COLO829 (cell line): ENCODE measurements at regions not wholly inside any gene's neighbourhood (a gene's known extent, or its start where the extent isn't known, plus 50 kb on each side); places are given as distances from the start of the nearest gene placed in this dataset.

ENCODE experiments used
- DNase-seq: peaks from one replicate; pipeline ENCODE4 v3.0.0; 2012; ENCODE audit warnings: low spot score

DNA sequence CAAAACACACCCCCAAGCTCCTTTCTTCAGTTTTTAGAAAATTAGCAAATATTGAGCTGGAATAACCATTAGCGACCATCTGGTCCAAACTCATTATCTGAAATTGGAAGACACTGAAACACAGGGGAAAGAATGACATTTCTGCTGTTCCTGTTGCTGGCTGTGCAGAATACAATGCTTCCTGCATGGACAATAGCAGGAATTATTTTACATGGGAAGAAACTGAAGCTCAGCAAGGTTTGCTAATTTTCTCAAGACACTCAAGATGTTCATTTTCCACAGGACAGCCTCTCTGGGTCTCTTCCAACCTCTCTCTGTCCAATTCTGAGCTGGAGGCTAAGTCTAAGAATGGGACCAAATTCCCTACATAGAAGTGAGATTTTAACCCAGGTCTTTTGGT is 81.9 kb upstream of the TNS3 start:
- no peak for DNase-seq

DNA sequence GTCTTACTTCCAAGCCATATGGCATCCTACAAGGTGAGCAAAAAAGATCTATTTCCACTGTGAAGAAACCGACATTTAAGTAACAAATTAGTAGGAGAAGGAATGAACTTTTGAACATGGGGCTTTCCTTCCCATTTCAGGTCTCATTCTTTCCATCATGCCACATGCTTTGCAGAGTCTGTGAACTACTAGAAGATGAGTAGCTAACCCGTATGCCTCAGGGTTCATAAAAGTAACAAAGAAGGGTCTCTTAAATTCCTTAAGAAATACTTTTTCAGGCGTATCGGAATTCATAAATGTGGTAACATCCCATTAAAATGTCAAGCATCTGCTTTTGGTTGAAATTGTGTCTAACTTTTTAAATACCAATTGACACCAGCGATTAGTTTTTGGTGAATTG is 81.3 kb upstream of the TNS3 start:
- DNase-seq = no peak

DNA sequence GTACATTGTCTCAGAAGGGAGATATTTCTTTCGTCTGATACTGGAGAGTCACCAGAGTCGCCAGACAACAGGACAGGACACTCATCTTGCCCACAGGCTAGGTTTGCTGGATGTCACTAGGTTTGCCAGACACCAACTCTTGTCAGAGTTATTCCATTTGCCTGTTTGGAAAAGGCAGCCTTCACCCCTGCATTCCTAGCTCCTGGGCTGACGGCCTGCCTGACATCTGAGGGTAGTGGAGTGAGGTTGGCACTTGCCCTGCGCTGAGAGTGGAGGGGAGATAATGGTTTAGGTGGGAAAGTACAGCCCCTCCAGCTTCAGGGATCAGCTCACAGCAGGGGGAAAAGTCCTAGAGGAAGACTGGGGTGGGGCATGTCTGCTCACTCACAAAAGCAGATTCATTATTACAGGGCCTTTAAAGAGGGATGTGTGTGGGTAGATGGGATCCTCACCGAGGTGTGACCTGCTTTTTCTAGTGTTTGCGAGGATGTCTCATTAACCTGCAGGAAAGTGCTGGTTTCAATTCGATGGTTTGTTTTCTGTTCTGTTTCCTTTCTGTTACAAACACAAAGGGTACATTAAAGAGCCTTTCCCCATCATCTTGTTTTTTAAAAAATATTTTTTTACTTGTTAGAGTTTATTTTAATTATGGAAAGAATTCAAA is 79.3 kb upstream of the TNS3 start:
- DNase-seq = no peak

DNA sequence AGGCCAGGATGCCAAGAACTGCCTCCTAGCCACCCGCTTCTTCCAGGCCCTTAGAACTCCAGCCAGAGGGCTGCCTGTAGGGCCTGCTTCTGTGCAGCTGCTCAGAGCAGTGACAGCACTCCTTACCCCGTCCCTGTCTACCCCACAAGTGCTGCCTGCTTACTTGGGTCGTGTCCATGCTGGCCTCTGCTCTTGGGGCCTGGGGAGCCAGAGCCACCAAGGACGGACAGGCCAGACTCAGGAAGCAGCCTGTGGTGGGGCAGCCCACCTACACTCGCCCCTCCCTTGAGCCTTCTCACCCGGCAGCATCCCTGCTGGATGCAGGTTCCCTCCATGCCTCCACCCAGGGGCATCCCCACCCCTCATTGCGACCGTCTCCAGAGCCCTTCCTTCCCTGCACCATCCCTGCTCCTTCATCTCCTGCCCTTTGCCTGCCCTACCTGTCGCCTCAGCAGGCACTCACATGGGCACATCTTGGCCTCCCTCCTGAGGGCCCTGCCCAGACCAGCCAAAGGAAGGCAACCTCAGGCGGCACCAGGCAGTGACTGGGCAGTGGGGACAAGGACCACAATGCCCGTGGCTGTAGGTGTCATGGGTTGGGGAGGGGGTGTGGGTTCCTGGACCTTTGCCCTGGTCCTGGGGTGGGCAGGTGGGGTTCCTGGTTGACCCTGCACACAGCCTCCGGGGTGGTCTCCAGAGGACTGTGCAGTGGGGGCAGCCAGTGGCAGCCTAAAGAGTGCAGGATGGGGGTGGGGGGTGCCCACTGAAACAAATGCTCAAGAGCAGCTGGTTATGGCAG is 78.0 kb upstream of the TNS3 start:
- no peak for DNase-seq

DNA sequence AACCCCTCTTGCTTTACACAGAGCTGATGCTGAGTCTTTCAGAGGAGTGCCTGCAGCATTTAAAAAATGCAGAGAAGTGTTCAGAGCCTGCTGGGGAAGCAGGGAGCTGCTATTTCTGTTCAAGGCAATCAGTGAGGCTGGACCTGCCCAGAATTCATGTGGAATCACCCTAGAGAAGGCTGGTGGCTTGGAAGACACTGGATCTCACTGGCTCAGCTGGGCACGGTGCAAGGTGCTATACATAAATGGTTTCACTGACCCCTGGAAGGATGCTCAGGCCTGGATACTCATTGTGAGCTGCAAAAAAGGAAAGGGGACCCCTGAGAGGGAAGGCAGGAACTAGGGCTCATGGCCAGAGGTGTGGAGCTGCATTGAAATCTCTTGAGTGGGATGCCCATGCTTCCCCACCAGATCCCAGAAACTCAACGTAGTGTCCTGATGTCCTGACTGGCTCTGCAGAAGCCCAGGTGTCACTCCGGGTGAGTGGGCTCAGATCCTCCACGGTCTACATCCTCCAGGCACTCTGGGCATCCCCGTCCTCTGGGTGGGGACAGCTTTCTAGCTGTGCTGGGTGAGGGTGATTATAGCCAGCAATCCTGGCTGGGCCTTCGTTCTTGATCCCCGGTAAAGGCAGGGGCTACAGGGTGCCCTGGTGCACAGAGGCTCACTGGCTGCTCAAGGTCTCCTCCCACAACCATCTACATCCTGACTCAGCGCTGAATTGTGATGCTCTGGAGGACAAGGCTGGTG is 77.2 kb upstream of the TNS3 start:
- no peak for DNase-seq

DNA sequence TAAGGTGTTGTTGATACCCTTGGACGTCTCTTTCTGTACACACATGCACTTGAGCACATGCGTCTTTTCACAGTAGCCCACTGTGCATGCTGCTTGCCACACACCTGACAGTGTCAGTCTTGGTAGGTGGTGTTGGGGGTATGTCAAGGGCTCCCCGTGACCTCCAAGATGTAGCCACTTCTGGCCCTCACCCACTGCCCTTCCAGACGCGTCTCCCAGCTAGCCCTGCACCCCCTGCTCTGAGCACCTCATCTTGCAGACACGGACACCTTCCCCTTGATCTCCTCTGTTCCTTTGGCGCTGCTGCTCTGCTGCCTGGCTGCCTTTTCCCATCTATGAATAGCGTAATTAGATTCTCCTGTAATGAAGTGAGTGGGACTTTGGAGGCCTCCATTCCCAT is 75.2 kb upstream of the TNS3 start:
- no peak for DNase-seq

DNA sequence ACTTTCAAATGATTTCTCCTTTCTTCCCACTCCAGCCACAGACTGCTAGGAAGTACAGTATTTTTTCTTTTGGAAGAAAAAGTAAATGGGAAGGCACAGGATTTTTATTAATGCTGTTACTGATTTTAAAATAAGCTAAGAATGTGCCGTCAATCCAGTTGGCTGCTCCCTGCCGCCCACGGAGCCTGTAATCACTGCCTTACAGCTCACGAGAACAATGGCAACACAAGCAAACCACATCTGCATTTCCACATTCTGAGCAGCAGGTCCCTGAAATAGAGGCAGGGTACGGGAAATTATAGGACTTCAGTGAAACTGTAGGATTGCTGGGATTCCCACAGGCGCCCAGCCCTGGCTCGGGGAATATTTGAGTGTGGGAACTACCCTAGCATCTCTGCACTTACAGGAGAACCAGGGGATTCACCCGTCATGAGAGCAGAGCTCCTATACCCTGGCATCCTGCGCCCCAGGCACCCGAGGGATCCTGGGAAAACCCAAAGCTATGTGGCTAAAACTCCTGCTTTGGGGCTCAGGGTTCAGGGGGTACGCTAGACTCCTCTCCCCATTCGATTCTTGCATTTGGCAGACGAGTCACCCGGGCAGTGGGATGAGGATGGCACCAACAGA is 72.9 kb upstream of the TNS3 start:
- peak; percentile 62 for DNase-seq

DNA sequence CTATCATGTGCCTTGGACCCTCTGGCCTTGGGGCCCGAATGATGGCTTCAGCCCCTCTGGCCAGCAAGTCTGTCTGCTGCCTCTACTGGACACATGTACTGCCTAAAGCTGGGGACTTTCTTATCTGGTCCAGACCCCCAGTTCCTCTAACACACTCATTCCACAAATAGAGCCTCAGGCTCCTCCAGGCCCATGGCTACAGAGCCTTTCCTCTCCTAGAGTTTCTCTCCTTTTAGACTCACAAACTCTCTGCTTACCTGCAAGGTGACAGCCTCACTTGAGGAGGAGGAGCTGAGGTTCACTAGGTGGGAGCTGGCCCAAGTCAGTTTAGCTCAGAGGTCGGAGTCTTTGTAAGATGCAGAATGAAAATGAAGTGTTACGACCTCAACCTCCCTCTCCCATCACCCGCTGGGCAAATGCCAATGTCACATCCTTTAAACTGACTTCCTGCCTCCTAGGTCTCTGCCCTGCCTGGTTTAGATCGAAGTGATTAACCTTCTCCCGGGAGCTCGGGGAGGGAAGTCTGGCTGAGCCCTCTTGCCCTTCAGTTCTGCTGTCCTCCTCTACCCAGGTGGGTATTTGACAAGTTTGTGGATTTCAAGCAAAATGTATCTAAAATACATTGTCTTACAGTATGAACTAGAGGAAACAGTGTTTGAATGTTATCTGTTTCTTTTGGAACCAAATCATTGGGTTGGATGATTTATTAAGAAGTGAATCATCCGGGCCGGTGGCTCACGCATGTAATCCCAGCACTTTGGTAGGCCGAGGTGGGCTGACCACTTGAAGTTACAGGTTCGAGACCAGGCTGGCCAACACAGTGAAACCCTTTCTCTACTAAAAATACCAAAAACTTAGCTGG is 71.9 kb upstream of the TNS3 start:
- DNase-seq = no peak

DNA sequence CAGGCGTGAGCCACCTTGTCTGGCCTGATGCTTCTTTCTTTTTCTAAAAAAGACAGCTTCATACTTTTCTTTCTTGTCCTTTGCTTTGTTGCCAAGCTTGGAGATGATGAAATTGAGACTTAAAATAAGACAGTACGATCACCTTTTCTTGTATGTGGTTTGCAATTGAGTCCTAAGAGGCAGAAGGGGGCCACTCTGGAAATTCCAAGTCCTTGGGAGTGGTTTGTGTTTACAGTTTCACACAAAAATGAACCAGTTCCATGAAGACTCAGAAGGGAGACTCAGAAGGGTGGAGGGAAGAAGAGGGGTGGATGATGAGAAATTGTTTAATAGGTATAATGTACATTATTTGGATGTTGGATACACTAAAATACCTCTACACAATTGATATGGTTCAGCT is 70.7 kb upstream of the TNS3 start:
- no peak for DNase-seq

DNA sequence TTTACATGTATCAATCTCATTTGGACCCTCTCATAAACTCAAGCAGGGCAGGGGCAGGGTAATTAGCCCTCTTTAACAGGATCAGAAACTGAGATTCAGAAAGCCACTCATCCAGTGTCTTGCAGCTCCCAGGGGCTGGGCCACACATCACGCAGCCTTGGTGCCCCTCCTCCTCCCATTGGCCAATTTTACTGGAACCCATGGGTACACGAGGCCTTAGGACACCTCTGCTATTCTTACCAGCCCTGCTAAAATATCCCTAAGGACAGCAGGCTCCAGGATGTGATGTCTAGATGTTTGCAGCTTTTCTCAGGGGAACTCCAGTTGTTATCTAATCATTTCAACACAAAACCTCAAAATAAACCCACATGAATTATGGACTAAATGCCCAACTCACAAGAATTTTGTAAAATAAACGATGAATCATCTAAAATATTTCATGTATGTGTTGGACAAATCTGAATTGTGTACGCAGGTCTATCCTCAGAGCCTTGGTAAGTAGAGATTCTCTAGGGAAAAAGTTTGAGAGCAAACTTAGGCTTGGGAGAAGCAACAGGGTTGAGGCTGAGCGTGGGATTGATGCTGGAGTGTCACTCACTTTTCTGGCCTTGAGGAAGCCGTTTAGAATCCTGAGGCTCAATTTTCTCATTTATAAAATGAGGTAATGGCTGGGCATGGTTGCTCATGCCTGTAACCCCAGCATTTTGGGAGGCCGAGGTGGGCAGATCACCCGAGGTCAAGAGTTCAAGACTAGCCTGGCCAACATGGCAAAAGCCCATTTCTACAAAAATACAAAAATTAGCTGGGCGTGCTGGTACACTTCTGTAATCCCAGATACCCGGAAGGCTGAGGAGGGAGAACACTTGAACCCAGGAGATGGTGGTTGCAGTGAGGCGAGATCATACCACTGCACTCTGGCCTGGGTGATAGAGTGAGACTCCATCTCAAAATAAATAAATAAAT is 69.7 kb upstream of the TNS3 start:
- DNase-seq = no peak

DNA sequence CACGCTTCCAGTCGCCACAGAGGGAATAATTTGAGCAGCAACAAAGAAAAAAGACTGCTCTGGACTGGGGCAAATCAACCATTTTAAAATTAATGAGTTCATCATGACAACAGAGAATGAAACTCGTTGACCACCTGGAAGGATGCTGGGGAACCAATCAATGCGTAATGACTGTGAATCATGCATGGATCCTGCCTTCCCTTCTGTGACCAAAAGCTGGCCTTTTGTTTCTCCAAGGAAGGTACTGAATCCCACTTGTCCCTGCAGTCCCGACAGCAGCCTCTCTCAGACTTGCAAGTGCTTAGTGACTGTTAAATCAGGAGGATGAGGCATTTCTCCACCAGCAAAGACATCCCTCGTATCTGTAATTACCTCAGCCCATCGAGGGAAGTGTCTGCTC is 68.0 kb upstream of the TNS3 start:
- DNase-seq = no peak

DNA sequence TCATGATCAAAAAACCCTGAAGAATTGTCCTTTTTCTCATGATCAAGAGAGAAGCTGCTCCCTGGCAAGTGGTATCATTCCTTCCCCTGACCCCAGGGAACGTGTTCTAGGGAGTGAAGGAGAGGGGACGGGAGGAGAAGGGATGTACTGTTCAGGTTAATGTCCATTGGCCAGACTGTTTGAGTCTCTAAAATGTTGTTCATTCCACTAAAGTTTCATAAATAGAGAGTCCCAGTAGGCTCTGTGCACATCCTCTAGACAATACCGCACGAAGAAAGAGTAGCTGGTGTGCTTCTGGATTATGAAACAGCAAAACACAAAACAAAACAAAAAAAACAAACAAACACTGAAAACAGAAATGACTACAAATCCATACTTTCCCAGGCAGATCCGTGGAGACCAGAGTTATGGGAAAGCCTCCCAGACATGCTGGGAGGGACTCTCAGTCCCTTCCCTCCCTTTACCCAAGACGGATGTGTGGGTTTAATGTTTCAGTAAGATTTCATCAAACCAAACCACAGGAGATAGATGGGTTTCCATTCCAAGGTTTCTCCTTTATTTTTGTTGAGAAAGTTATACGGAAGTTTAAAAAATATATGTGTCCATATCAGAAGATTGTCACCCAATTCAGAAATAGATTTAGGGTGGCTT is 66.5 kb upstream of the TNS3 start:
- DNase-seq = no peak

DNA sequence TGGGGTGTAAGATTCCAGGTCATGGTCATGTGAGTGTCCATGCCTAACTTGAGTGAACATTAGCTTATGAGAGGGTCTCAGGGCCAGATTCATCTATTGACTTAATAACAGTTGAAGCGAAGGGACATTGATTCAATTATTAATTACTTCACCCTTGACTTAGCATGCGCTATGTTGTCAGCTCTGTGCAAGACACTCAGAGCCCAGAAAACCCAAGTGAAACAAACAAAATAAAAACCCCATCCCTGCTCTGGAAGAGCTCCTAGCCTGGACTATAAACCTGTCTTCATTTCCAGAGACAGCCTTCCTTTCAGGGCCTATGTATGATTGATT is 66.0 kb upstream of the TNS3 start:
- no peak for DNase-seq

DNA sequence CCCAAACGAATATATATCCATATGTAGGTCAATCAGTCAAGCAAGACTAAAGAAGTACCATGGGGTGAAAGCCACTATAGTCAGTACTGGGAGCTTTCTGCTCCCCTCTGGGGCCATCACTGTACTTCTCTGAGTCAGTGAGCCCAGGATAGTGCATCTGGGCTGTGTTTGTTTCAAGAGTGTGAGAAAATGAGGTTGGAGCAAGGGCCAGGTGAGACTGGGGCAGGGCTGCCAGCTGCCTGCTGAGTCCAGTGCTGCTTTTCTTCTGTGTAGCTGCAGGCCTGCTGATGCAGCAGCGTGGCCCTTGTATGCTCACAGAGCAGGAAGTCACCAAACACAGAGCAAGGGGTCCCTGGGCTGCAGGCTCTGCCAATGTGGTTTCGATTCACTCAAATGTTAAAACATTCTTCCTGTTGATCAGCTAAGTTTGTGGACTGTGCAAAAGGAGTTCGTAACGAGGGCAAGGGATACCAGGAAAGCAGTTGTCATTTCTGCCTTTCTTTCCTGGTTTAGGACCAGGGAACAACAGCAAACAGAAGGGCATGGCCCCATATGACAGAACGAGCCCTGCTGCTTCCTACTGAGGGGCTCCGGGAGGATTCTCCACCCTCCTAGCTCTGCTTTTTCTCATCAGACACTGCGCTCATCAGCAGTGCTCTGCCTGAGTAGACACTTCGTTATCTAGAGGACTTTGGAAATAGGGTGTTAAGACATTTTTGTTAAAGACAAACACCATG is 65.4 kb upstream of the TNS3 start:
- DNase-seq = no peak

DNA sequence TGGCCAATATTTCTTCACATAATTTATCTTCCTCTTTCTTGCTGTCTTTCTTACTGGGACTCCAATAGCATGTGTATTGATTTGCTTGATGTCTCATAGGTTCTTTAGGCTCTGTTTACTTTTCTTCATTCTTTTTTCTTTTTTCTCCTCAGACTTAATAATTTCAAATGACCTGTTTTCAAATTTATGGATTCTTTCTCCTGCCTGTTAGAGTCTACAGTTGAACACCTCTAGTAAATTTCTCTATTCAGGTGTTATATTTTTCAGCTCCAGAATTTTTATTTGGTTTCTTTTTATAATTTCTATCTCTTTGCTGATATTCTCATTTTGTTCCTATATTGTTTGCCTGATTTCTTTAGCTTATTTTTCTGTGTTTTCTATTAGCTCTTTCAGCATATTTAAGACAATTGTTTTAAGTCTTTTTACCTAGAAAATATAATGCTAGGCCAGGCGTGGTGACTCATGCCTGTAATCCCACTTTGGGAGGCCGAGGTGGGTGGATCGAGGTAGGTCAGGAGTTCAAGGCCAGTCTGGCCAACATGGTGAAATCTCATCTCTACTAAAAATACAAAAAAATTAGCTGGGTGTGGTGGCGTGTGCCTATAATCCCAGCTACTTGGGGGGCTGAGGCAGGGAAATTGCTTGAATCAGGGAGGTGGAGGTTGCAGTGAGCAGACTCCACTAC is 61.9 kb upstream of the TNS3 start:
- no peak for DNase-seq

DNA sequence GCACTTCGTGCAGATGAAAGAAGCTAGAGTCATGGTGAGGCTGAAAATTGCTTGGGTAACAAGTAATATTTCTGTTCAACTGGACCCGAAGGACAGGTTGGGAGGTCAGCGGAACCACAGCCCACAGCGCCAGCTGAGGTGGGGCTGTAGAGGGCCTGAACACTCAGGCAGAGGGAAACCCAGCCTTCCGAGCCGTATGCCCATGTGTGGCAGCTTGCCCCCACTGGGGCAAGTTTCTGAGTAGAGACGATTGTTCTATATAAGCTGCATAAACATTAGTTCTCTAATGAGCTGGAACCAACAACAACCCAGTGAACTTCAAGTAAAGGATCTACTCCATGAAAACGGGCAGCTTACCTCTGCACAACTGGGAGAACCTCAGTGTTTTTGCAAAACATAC is 58.4 kb upstream of the TNS3 start:
- no peak for DNase-seq

DNA sequence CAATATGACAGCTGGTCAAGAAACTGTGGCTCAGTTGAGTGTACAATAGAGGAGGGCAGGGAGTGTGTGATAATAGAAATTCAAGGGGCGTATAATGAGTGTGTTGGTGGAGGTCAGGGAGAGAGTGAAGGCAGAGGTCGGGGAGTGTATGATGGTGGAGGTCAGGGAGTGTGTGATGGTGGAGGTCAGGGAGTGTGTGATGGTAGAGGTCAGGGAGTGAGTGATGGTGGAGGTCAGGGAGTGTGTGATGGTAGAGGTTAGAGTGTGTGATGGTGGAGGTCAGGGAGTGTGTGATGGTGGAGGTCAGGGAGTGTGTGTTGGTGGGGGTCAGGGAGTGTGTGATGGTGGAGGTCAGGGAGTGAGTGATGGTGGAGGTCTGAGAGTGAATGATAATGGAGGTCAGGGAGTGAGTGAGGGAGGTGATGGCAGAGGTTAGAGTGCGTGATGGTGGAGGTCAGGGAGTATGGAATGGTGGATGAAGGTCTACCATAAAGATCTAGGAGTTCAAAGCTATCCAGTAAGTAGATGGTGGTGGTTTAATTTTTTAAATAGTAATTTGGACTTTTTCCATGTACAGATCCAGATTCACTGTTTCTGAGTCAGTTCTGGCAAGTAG is 57.7 kb upstream of the TNS3 start:
- DNase-seq = no peak

DNA sequence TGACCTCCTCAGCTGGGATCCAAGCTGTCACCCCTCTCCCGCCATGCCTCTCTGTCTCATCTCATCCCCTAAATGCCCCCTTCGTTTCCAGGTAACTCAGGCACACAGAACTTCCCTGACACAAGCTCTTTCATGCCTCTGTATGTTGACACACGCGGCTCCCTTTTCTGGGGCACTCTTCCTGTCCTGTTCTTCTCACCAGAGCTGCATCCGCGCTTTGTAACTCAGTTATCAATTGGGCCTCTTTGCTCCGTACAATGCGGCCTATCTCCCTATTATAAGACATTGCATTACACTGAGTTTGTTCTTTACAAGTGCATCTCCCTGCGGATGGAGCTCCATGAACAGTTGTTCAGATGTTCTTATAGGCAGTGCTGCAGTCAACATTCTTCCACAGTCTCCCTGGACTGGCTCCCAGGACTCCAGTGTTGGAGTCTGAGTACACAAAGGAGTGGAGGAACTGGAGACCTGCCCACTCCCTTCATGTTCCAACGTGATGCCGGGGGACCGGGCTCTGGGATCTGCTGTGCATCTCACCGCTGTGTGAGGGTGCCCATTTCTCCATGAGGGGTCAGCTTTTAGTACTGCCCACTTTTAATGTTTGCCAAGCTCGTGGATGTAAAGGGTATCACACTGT is 56.9 kb upstream of the TNS3 start:
- DNase-seq = no peak
